A204.1 (cell line): ENCODE measurements at regions not wholly inside any gene's neighbourhood (a gene's known extent, or its start where the extent isn't known, plus 50 kb on each side); places are given as distances from the start of the nearest gene placed in this dataset.
"Not testable (repeated sequence)": the region's sequence is repeated elsewhere in the genome, so short reads cannot be mapped to it uniquely, and the experiment has no call there.

Source experiments
- FAIRE-seq: peaks from 2 replicates; lab custom pipeline; 2012; peaks lifted over from hg19 to GRCh38; lab: Jason Lieb, UNC

DNA sequence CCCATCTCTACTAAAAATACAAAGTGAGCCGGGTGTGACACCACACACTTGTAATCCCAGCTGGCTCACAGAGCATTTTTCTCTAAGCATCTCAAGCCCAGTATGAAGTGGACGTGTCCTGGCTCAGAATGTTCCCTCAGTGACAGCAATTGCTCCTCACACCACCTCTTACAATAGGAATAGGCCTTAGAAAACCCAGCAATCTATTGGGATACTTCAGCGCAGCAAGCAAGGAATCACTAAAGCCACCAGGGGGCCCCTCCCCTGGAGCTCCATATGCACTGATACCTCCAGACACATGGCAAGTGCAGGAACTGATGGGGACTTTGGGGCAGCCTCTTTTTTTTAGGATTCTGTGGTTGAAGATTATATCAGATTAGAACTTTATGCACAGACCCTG is 82.5 kb upstream of the GOLGA6L6 start:
- FAIRE-seq = not testable (repeated sequence)

- FAIRE-seq = not testable (repeated sequence)
Observed at GRCh38 chr15:20622117-20622516, 80.5 kb upstream of the GOLGA6L6 start.

DNA sequence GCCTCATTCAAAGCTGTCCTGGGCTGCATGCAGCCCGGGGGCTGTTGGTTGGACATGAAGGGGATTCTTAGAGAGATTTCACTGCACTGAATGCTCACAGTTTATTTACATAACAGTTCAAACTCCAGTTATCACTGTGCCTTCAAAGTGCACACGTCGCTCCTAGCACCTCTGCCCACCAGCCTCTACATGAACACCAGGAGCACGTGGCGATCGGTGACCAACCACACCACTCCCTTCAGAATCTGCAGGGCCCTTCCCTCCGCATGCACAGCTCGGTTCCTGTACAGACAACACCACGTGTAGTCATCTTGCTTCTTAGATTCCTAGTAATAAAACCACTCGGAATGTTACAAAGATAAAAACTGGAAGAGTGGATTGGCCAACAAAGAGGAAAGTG is 72.9 kb upstream of the GOLGA6L6 start:
- FAIRE-seq = not testable (repeated sequence)

GRCh38 chr15:20612796-20613195 is 71.2 kb upstream of the GOLGA6L6 start:
- not testable (repeated sequence) for FAIRE-seq

DNA sequence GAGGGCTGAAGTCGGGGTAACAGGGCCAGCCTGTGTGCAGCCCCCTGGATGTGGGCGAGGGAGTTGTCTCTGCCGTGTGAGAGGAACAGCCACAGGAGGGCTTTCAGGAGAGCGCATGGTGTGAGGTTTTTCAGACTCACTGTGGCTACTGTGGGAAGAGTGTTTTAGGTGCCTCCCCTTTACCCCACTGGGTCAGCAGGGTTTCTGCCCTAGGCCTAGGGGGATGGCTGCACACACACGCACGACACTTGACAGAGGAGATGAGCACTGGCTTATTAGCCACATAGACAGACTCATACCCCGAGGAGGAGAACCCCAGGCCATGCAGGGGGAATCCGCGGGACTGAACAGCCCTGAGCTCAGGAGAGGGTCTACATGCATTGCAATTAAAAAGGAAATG is 70.8 kb upstream of the GOLGA6L6 start:
- not testable (repeated sequence) for FAIRE-seq

DNA sequence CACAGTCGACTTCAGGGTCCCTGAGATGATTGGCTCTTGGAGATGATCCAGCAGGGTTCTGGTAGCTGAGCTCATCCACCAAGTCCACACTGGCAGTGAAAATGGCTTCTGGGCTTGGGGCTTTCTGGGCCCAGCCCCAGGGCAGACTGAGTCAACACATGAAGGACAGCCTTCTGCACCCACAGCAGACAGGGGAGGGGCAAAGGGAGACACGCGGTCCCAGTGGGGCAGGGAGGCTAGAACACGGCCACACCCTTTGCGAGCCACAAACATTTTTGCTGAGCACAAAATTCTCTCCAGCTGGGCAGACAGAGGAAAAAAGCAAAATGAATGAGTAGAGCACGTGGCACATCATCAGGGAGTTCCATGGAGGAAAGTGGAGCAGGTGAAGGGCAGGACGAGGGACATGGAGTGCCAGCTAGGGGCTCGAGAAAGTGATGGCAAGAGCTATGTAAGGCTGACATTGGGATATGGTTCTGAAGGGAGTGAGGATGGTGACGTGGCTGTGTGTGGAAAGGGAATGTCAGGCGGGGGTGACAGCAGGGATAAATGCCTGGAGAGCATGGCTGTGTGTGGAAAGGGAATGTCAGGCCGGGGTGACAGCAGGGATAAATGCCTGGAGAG is 70.2 kb upstream of the GOLGA6L6 start:
- not testable (repeated sequence) for FAIRE-seq

DNA sequence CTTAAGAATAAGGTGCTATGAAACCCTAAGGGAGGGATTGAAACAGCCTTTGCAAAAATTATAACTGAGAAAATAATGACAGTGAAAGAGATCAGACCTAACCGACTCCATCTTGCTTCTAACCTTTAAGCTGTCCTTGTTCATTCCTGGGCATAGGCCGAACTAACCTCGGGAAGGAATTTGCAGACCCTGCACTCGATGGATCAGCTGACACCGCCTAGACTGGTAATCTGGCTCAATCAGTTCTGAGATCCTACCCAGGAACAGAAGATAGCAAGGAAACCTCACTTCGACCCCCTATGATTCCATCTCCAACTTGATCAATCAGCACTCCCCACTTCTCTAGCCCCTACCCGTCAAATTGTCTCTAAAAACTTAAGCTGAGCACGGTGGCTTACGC is 66.6 kb upstream of the GOLGA6L6 start:
- not testable (repeated sequence) for FAIRE-seq

- not testable (repeated sequence) for FAIRE-seq
Observed at GRCh38 chr15:20597245-20597644, 55.6 kb upstream of the GOLGA6L6 start.

DNA sequence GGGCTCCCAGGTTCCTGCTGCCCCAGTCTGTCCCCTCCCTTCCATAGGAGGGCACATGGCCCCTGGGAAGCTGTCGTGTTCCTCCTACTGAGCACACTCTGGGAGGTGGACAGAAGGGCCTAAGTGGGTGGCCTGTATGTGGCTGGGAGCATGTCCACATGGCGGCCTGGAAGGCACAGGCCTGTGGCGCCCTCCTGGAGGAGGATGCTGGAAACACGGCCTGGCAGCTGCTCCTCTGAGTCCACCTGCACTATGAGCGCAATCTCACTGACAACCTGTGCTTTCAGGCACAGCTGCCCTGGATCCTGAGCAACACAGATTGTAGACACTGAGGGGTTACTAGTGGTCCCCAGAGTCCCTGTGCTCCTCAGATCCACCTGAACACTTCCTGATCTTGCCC is 52.6 kb upstream of the GOLGA6L6 start:
- FAIRE-seq = not testable (repeated sequence)

DNA sequence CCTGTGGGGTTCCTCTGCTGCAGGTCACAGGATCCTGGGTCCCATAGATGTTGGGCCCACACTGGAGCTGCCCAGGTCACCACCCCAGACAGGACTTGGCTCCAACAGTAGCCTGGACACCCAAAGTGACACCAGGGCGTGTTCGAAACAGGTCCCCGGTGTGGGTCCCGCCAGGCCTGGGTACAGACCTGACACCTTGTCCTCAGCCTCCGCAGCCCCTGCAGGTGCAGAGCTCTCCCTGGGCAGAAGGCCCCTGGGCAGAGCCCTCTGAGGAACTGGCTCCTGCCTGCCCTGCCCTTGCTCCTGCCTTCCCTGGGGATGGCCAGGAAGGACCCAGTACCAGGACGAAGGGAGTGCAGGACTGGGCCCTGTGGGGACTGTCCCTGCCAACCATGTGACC is 50.3 kb upstream of the GOLGA6L6 start:
- not testable (repeated sequence) for FAIRE-seq
